Activated B cell treated with CpG ODN at 0.5 μM for 24 hours (primary cell): ENCODE measurements at regions not wholly inside any gene's neighbourhood (a gene's known extent, or its start where the extent isn't known, plus 50 kb on each side); places are given as distances from the start of the nearest gene placed in this dataset.

Source experiments
- ATAC-seq: fragments of 200-7000 bp; cut with Tn5 transposase; one replicate; pipeline ENCODE4 v1.10.0; 2021; ENCODE audit warnings: low read depth, mild to moderate bottlenecking, moderate library complexity
- CTCF ChIA-PET: fragments of 350-600 bp; sonication (Branson Sonifier 250); formaldehyde crosslinking; loops from one replicate; lab custom pipeline; 2021; ENCODE audit warnings: antibody characterized with exemption; lab: Charles Lee
- POLR2A ChIA-PET: fragments of 350-600 bp; sonication (Branson Sonifier 250); formaldehyde crosslinking; loops from one replicate; lab custom pipeline; 2021; ENCODE audit warnings: antibody characterized with exemption; lab: Charles Lee
- DNase-seq: peaks from one replicate; pipeline ENCODE4 v3.0.0; 2022
- H3K27ac Mint-ChIP-seq: one replicate; pipeline ENCODE4 v1.8.0; 2020; ENCODE audit warnings: mixed read lengths
- H3K27me3 Mint-ChIP-seq: one replicate; pipeline ENCODE4 v1.8.0; 2021; ENCODE audit warnings: mixed read lengths
- H3K36me3 Mint-ChIP-seq: one replicate; pipeline ENCODE4 v1.8.0; 2021; ENCODE audit warnings: low read depth, mixed read lengths
- H3K4me1 Mint-ChIP-seq: one replicate; pipeline ENCODE4 v1.8.0; 2021; ENCODE audit warnings: mixed read lengths
- H3K4me3 Mint-ChIP-seq: one replicate; pipeline ENCODE4 v1.8.0; 2020; ENCODE audit warnings: mild to moderate bottlenecking, mixed read lengths
- H3K9me3 Mint-ChIP-seq: one replicate; pipeline ENCODE4 v1.8.0; 2020; ENCODE audit warnings: mixed read lengths
- CTCF ChIP-seq: fragments of 200-600 bp; IDR thresholded peaks from one replicate; pipeline ENCODE4 v1.8.0; 2022; ENCODE audit warnings: antibody characterized with exemption, mild to moderate bottlenecking
- intact Hi-C: fragments of 100-400 bp; cut with micrococcal nuclease; formaldehyde crosslinking; loops from one replicate; pipeline ENCODE4 v1.15.1; 2024

DNA sequence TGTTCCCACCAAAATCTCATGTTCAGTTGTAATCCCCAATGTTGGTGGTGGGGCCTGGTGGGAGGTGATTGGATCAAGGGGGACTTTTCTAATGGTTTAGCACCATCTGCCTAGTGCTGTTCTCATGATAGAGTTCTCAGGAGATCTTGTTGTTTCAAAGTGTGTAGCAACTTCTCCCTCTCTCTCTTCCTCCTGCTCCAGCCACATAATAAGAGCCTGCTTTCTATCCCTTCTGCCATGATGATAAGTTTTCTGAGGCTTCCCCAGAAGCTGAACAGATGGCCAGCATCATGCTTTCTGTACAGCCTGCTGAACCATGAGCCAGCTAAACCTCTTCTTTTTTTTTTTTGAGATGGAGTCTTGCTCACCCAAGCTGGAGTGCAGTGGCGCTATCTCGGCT lies 910.6 kb downstream of the KCNMA1 start:
- ATAC-seq, result no peak
- no peaks in the 10 kb centered on the region for H3K36me3 Mint-ChIP-seq
- TF ChIP-seq CTCF, result no peak
- H3K4me1 Mint-ChIP-seq, result no peaks in the 10 kb centered on the region
- H3K27me3 Mint-ChIP-seq, result peaks cover 5% of the 10 kb centered on the region
- ChIA-PET CTCF (no interaction called here), POLR2A (no interaction called here)
- peaks cover 10% of the 10 kb centered on the region for H3K9me3 Mint-ChIP-seq
- no peak overlapping the region for H3K4me3 Mint-ChIP-seq
- DNase-seq, result no peak
- intact Hi-C loops, result no loop called here
- no peak overlapping the region for H3K27ac Mint-ChIP-seq

GRCh38 chr10:76723844-76724243 lies 913.8 kb downstream of the KCNMA1 start:
- no peak for DNase-seq
- ATAC-seq, result no peak
- POLR2A ChIA-PET, result no interaction called here
- no peak overlapping the region for H3K4me3 Mint-ChIP-seq
- no peak for TF ChIP-seq CTCF
- H3K4me1 Mint-ChIP-seq, result no peaks in the 10 kb centered on the region
- H3K27ac Mint-ChIP-seq, result no peak overlapping the region
- no peaks in the 10 kb centered on the region for H3K9me3 Mint-ChIP-seq
- peaks cover 3% of the 10 kb centered on the region for H3K27me3 Mint-ChIP-seq
- CTCF ChIA-PET, result no interaction called here
- no peaks in the 10 kb centered on the region for H3K36me3 Mint-ChIP-seq
- intact Hi-C loops, result no loop called here

DNA sequence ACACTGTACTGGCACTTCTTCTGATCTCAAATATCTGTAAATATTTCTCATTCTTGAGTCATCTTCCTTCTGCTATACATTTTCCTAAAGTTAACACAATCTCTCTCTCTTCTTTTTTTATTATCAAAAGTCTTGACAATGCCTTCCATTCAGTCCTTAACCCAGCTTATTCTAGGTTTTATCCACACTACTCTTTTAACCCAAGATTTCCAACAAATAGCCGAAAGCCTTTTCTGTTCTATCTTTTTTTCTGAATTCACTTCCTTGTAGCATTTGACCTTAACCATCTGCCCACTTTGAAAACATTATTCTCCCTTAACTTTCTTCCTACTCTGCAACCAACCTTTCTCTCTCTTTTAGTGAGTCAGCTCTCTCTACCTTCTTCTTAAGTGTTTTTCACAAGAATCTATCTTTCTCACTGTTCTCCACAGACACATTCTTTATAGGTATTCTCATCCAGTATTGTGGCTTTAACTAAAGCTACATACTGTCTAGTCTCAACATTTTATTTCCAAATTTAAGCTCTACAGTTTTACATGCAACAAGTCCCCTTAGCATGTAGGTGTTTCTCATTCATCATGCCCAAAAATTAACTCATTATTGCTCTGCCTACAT lies 915.6 kb downstream of the KCNMA1 start:
- Mint-ChIP-seq H3K4me3 (no peak overlapping the region), H3K36me3 (no peaks in the 10 kb centered on the region), H3K27ac (no peak overlapping the region), H3K4me1 (no peaks in the 10 kb centered on the region), H3K9me3 (no peaks in the 10 kb centered on the region), H3K27me3 (peaks cover 5% of the 10 kb centered on the region)
- ChIA-PET POLR2A (no interaction called here), CTCF (no interaction called here)
- no peak for TF ChIP-seq CTCF
- DNase-seq, result no peak
- no peak for ATAC-seq
- intact Hi-C loops, result no loop called here

GRCh38 chr10:76719006-76719405 lies 918.6 kb downstream of the KCNMA1 start:
- H3K27ac Mint-ChIP-seq, result no peak overlapping the region
- H3K27me3 Mint-ChIP-seq, result peaks cover 5% of the 10 kb centered on the region

GRCh38 chr10:76717141-76717540 lies 920.5 kb downstream of the KCNMA1 start:
- TF ChIP-seq CTCF, result no peak
- ATAC-seq (no peak), DNase-seq (no peak)
- ChIA-PET POLR2A (no interaction called here), CTCF (no interaction called here)
- intact Hi-C loops, result no loop called here
- H3K4me1 Mint-ChIP-seq, result no peaks in the 10 kb centered on the region
- H3K27ac Mint-ChIP-seq, result no peak overlapping the region
- H3K36me3 Mint-ChIP-seq, result no peaks in the 10 kb centered on the region
- H3K4me3 Mint-ChIP-seq, result no peak overlapping the region
- no peaks in the 10 kb centered on the region for H3K9me3 Mint-ChIP-seq
- H3K27me3 Mint-ChIP-seq, result peaks cover 5% of the 10 kb centered on the region

More at GRCh38 chr10:76719006-76719405, 918.6 kb downstream of the KCNMA1 start:
- TF ChIP-seq CTCF, result no peak
- no peaks in the 10 kb centered on the region for H3K36me3 Mint-ChIP-seq
- no peak overlapping the region for H3K4me3 Mint-ChIP-seq
- ChIA-PET POLR2A (no interaction called here), CTCF (no interaction called here)
- intact Hi-C loops, result no loop called here
- H3K4me1 Mint-ChIP-seq, result no peaks in the 10 kb centered on the region
- H3K9me3 Mint-ChIP-seq, result no peaks in the 10 kb centered on the region
- ATAC-seq (no peak), DNase-seq (no peak)
